NB4 (cell line): ENCODE measurements at regions not wholly inside any gene's neighbourhood (a gene's known extent, or its start where the extent isn't known, plus 50 kb on each side); places are given as distances from the start of the nearest gene placed in this dataset.

Experiments
- DNase-seq: peaks from one replicate; pipeline ENCODE4 v3.0.0; 2010; ENCODE audit warnings: low read depth
- H3K4me3 ChIP-seq: one replicate; pipeline ENCODE4 v1.5.1; 2011; ENCODE audit warnings: mild to moderate bottlenecking, low read depth, low read length, moderate library complexity
- CTCF ChIP-seq: IDR thresholded peaks from one replicate; pipeline ENCODE4 v1.5.1; 2012; ENCODE audit warnings: low read depth, low read length
- MYC ChIP-seq: IDR thresholded peaks from 2 replicates; pipeline ENCODE4 v1.6.1; 2011; ENCODE audit warnings: low read depth, low read length
- POLR2A ChIP-seq: IDR thresholded peaks from 2 replicates; pipeline ENCODE4 v1.6.1; 2011; ENCODE audit warnings: mild to moderate bottlenecking; ENCODE audit not compliant: insufficient read length; ENCODE audit errors: extremely low read depth
- TF ChIP-seq, protein P1 (sequence below): IDR thresholded peaks from 2 replicates; pipeline ENCODE4 v1.6.1; 2011; ENCODE audit warnings: low read depth, low read length

DNA sequence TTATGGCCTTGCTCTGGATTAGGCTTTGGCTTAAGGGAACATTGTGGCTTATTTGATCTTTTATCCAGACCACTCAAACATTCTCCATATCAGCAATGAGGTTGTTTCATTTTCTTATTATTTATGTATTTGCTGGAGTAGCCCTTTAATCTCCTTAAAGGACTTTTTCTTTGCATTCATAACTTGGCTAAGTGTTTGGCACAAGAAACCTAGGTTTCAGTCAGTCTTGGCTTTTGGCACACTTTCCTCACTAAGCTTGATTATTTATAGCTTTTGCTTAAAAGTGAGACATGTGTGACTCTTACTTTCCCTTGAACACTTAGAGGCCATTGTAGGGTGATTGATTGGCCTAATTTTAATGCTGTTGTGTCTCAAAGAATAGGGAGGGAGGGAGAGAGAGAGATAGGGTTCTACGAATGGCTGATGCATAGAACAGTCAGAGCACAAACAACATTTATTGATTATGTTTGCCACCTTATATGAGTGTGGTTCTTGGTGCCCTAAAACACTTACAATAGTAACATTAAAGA is 2265.3 kb upstream of the C9orf72 start:
- TF ChIP-seq MYC (no peak), CTCF (no peak), POLR2A (no peak)
- TF ChIP-seq, protein P1, sequence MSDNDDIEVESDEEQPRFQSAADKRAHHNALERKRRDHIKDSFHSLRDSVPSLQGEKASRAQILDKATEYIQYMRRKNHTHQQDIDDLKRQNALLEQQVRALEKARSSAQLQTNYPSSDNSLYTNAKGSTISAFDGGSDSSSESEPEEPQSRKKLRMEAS, result no peak
- DNase-seq, result no peak
- H3K4me3 ChIP-seq, result no peak overlapping the region

DNA sequence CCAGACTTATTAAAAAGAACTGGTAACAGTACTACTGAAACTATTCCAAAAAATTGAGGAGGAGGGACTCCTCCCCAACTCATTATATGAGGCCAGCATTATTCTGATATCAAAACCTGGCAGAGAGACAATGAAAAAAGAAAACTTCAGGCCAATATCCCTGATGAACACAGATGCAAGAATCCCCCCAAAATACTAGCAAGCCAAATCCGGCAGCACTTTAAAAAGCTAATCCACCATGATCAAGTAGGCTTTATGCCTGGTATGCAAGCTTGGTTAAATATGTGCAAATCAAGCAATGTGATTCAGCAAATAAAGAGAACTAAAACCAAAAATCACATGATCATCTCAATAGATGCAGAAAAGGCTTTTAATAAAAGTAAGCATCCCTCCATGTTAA is 2271.0 kb upstream of the C9orf72 start:
- H3K4me3 ChIP-seq, result no peak overlapping the region
- TF ChIP-seq, protein P1, result no peak
- TF ChIP-seq MYC, result no peak
- no peak for TF ChIP-seq POLR2A
- TF ChIP-seq CTCF, result no peak
- no peak for DNase-seq

- TF ChIP-seq CTCF (no peak), POLR2A (no peak), MYC (no peak)
- TF ChIP-seq, protein P1, result no peak
- no peak for DNase-seq
- no peak overlapping the region for H3K4me3 ChIP-seq
Observed at GRCh38 chr9:29850664-29851063, 2277.4 kb upstream of the C9orf72 start.

DNA sequence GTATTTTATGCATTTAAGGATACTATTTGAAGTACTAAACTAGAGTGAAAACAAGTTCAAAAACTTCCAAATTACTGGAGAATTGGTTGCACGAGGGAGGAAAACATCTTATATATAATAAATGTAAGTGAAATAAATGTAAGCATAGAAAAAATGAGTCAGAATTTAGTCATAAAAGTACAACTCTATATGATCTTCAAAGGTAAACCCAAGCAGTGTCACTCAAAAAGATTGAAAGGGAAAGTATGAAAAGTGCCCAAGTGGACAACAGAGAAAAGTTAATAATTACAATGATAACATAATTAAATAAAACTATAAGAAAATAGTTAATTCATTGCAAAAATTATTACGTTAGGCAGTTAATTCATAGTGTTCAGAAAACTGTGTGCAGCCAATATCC is 2288.5 kb upstream of the C9orf72 start:
- TF ChIP-seq POLR2A (no peak), CTCF (no peak), MYC (no peak)
- TF ChIP-seq, protein P1, result no peak

GRCh38 chr9:29865764-29866313 is 2292.6 kb upstream of the C9orf72 start:
- no peak overlapping the region for H3K4me3 ChIP-seq
- DNase-seq, result peak; percentile 15
- TF ChIP-seq MYC, result no peak
- no peak for TF ChIP-seq CTCF
- TF ChIP-seq POLR2A, result no peak
- TF ChIP-seq, protein P1, result no peak

More for the DNA sequence above, 2288.5 kb upstream of the C9orf72 start:
- H3K4me3 ChIP-seq, result no peak overlapping the region
- no peak for DNase-seq
